ENCODE measurements at regions not wholly inside any gene's neighbourhood (a gene's known extent, or its start where the extent isn't known, plus 50 kb on each side); places are given as distances from the start of the nearest gene placed in this dataset.
A peak's percentile ranks its signal among the peaks of the same experiment; 100 is the strongest.

DNA sequence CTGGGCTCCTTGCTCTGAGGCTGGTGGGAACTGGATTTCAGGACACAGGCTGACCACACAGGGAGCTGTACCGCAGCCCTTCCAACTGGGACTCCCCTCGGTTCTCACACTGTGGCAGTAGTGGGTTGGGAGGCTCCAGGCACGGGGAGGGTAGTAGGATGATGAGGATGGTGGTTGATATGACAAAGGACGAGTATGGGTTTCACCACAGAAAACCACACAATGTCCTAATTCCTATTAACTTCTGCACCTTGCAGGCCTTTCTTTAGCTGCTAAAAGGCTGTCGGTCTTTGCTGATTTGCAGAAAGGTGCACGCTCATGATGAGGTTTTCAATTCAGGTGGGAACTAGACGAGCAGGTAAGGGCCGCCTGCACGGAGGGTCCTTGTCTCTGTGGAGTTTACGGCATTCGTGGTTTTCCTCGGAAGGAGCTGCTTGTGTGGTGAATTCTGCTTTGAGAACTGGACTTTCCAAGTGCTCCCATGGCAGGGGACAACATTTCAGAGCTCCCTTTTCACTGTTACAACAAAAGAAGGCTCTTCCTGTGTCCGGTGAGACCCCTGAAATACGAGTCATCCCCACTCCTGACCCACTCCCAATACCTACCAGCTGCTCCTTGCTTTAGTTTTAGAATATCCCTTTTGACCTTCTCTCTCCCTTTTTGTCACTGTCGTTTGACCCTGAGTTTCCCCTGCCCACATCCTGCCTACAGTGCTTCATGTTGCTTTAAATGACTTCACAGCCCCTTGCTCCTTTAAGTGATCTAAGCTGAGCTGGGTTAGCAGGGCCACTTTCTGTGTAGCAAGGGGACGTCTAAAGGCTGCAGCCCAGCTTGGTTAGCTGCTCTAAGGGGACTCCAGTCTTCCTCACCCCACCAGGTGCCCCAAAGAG, 125.1 kb downstream of the MRPS6 start:
- H3K4me3 ChIP-seq (ENCODE audit: low read depth, low read length) = no peak overlapping the region
- no peaks in the 10 kb centered on the region for H3K36me3 ChIP-seq (ENCODE audit: control insufficient read depth in 2 of 2, insufficient read depth in 1 of 2, low read length in 2 of 2)
- peaks cover 2% of the 10 kb centered on the region; the same call in 1 of the 2 replicates for H3K4me1 ChIP-seq (ENCODE audit: control insufficient read depth, insufficient read depth, low read length)
- H3K27ac ChIP-seq (ENCODE audit: extremely low read depth, low read depth, low read length) = no peak overlapping the region
- H3K9me3 ChIP-seq (ENCODE audit: control insufficient read depth, insufficient read depth, low read depth, low read length) = no peaks in the 10 kb centered on the region
- CTCF ChIA-PET = interaction anchor here (1.1 to 1.8 kb wide), 2 partner anchors 69 to 274 kb away, joined by 3 to 7 read pairs; no protein-coding TSS in a partner anchor
- TF ChIP-seq ZNF449 (tag by site-specific recombination; IDR thresholded peaks at IDR 0.05) = no peak
- TF ChIP-seq ZNF521 (tag by site-specific recombination; IDR thresholded peaks at IDR 0.05) = no peak
- TF ChIP-seq ZFHX2 (tag by site-specific recombination; conservative IDR thresholded peaks at IDR 0.05) = peak; percentile 27; the same call in 1 of the 2 replicates
- peak; percentile 93 for TF ChIP-seq PRDM10 (tag by site-specific recombination; IDR thresholded peaks at IDR 0.05)
- no peak for TF ChIP-seq ZNF274 (IDR thresholded peaks at IDR 0.05; ENCODE audit: low read length)
- no peak for TF ChIP-seq ZNF274 (tag by site-specific recombination; IDR thresholded peaks at IDR 0.05; ENCODE audit: borderline replicate concordance)
- POLR2A ChIA-PET = interaction anchor here (0.7 kb wide), 1 partner anchor 308 kb away, joined by 6 read pairs; no protein-coding TSS in a partner anchor

- CTCF ChIA-PET = interaction anchor here (0.6 to 1.8 kb wide), 2 partner anchors 274 to 275 kb away, joined by 3 to 7 read pairs; no protein-coding TSS in a partner anchor
- Histone ChIP-seq H3K36me3 (ENCODE audit: control insufficient read depth in 2 of 2, insufficient read depth in 1 of 2, low read length in 2 of 2) (no peaks in the 10 kb centered on the region), H3K9me3 (ENCODE audit: control insufficient read depth, insufficient read depth, low read depth, low read length) (no peaks in the 10 kb centered on the region), H3K4me3 (ENCODE audit: low read depth, low read length) (no peak overlapping the region), H3K27ac (ENCODE audit: extremely low read depth, low read depth, low read length) (no peak overlapping the region), H3K4me1 (ENCODE audit: control insufficient read depth, insufficient read depth, low read length) (peaks cover 2% of the 10 kb centered on the region; the same call in 1 of the 2 replicates)
- POLR2A ChIA-PET = interaction anchor here (0.7 kb wide), 1 partner anchor 308 kb away, joined by 6 read pairs; no protein-coding TSS in a partner anchor
- TF ChIP-seq, protein P1, sequence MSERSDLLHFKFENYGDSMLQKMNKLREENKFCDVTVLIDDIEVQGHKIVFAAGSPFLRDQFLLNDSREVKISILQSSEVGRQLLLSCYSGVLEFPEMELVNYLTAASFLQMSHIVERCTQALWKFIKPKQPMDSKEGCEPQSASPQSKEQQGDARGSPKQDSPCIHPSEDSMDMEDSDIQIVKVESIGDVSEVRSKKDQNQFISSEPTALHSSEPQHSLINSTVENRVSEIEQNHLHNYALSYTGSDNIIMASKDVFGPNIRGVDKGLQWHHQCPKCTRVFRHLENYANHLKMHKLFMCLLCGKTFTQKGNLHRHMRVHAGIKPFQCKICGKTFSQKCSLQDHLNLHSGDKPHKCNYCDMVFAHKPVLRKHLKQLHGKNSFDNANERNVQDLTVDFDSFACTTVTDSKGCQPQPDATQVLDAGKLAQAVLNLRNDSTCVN (tag by site-specific recombination; optimal IDR thresholded peaks at IDR 0.05) = no peak
- no peak for TF ChIP-seq ATF2 (tag by site-specific recombination; IDR thresholded peaks at IDR 0.05; ENCODE audit: low read depth)
- TF ChIP-seq SCRT1 (tag by site-specific recombination; IDR thresholded peaks at IDR 0.05; ENCODE audit: borderline replicate concordance) = no peak
- TF ChIP-seq ZNF658 (tag by site-specific recombination; IDR thresholded peaks at IDR 0.05) = no peak
- peak; percentile 52; the same call in 1 of the 2 replicates for TF ChIP-seq ZNF341 (tag by site-specific recombination; IDR thresholded peaks at IDR 0.05; ENCODE audit: low read depth)
- 0 out of 2 replicates have a peak, but pooled peaks have one; percentile 27 for TF ChIP-seq ZNF423 (tag by site-specific recombination; IDR thresholded peaks at IDR 0.05)
- peak; percentile 93 for TF ChIP-seq ZIC2 (tag by site-specific recombination; IDR thresholded peaks at IDR 0.05)
- TF ChIP-seq ZNF549 (tag by site-specific recombination; IDR thresholded peaks at IDR 0.05) = no peak
- TF ChIP-seq REPIN1 (tag by site-specific recombination; IDR thresholded peaks at IDR 0.05; ENCODE audit: low read depth) = no peak
- TF ChIP-seq, protein P2, sequence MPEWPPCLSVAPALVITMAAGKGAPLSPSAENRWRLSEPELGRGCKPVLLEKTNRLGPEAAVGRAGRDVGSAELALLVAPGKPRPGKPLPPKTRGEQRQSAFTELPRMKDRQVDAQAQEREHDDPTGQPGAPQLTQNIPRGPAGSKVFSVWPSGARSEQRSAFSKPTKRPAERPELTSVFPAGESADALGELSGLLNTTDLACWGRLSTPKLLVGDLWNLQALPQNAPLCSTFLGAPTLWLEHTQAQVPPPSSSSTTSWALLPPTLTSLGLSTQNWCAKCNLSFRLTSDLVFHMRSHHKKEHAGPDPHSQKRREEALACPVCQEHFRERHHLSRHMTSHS (tag by site-specific recombination; IDR thresholded peaks at IDR 0.05) = no peak
- TF ChIP-seq ZNF311 (tag by site-specific recombination; IDR thresholded peaks at IDR 0.05; ENCODE audit: borderline replicate concordance) = no peak
Measured at GRCh38 chr21:34199121-34199910, 125.9 kb downstream of the MRPS6 start.
